ENCODE measurements at regions not wholly inside any gene's neighbourhood (a gene's known extent, or its start where the extent isn't known, plus 50 kb on each side); places are given as distances from the start of the nearest gene placed in this dataset.

- no peak overlapping the region for H3K4me3 ChIP-seq (replicated peaks; ENCODE audit: insufficient read depth, low read length)
- H3K27ac ChIP-seq (replicated peaks): no peak overlapping the region
- TF ChIP-seq SPI1 (IDR thresholded peaks at IDR 0.05; ENCODE audit: borderline replicate concordance, low read depth): no peak
- TF ChIP-seq REST (IDR thresholded peaks at IDR 0.05; ENCODE audit: insufficient replicate concordance, low read depth): no peak
- TF ChIP-seq CTCF (IDR thresholded peaks at IDR 0.05; ENCODE audit: insufficient read depth, low read length): no peak
- TF ChIP-seq GABPA (IDR thresholded peaks at IDR 0.05; ENCODE audit: low read depth): no peak
- TF ChIP-seq POLR2AphosphoS5 (IDR thresholded peaks at IDR 0.05; ENCODE audit: low read depth): no peak
- H3K27me3 ChIP-seq (ENCODE audit: insufficient read depth, poor library complexity, severe bottlenecking): no peaks in the 10 kb centered on the region
- DNase-seq (ENCODE audit: low read depth in 1 of 2, low spot score in 1 of 2): no peak
Observed at GRCh38 chr10:9869606-9870176, 1148.0 kb upstream of the CELF2 start.

- Histone ChIP-seq H3K4me3 (replicated peaks; ENCODE audit: insufficient read depth, low read length) (no peak overlapping the region), H3K27ac (replicated peaks) (no peak overlapping the region), H3K27me3 (ENCODE audit: insufficient read depth, poor library complexity, severe bottlenecking) (no peaks in the 10 kb centered on the region)
- TF ChIP-seq REST (IDR thresholded peaks at IDR 0.05; ENCODE audit: insufficient replicate concordance, low read depth) (no peak), POLR2AphosphoS5 (IDR thresholded peaks at IDR 0.05; ENCODE audit: low read depth) (no peak), CTCF (IDR thresholded peaks at IDR 0.05; ENCODE audit: insufficient read depth, low read length) (no peak), GABPA (IDR thresholded peaks at IDR 0.05; ENCODE audit: low read depth) (no peak), SPI1 (IDR thresholded peaks at IDR 0.05; ENCODE audit: borderline replicate concordance, low read depth) (no peak)
- DNase-seq (ENCODE audit: low read depth in 1 of 2, low spot score in 1 of 2): no peak
Observed at GRCh38 chr10:9875353-9875752, 1142.3 kb upstream of the CELF2 start.

- no peaks in the 10 kb centered on the region for H3K27me3 ChIP-seq (ENCODE audit: insufficient read depth, poor library complexity, severe bottlenecking)
Observed at GRCh38 chr10:9877978-9878377, 1139.7 kb upstream of the CELF2 start.

More at GRCh38 chr10:9877978-9878377, 1139.7 kb upstream of the CELF2 start:
- DNase-seq (ENCODE audit: low read depth in 1 of 2, low spot score in 1 of 2): no peak
- H3K4me3 ChIP-seq (replicated peaks; ENCODE audit: insufficient read depth, low read length): no peak overlapping the region
- H3K27ac ChIP-seq (replicated peaks): no peak overlapping the region
- TF ChIP-seq POLR2AphosphoS5 (IDR thresholded peaks at IDR 0.05; ENCODE audit: low read depth) (no peak), CTCF (IDR thresholded peaks at IDR 0.05; ENCODE audit: insufficient read depth, low read length) (no peak), SPI1 (IDR thresholded peaks at IDR 0.05; ENCODE audit: borderline replicate concordance, low read depth) (no peak), REST (IDR thresholded peaks at IDR 0.05; ENCODE audit: insufficient replicate concordance, low read depth) (no peak), GABPA (IDR thresholded peaks at IDR 0.05; ENCODE audit: low read depth) (no peak)

All from HL-60 (cell line).